GM18951 (cell line): ENCODE measurements at regions not wholly inside any gene's neighbourhood (a gene's known extent, or its start where the extent isn't known, plus 50 kb on each side); places are given as distances from the start of the nearest gene placed in this dataset.

Source experiments
- POLR2A ChIP-seq: IDR thresholded peaks from 4 replicates; pipeline ENCODE4 v1.6.1; 2011; ENCODE audit warnings: mild to moderate bottlenecking; ENCODE audit not compliant: insufficient read length, insufficient read depth; ENCODE audit errors: extremely low read depth
- in situ Hi-C: fragments of 300-500 bp; cut with MboI; formaldehyde crosslinking; loops from one replicate; pipeline ENCODE4 v1.12.0; 2022; ENCODE audit warnings: low sequenced_read_pairs, mixed read lengths, inconsistent platforms; ENCODE audit not compliant: unreplicated experiment

DNA sequence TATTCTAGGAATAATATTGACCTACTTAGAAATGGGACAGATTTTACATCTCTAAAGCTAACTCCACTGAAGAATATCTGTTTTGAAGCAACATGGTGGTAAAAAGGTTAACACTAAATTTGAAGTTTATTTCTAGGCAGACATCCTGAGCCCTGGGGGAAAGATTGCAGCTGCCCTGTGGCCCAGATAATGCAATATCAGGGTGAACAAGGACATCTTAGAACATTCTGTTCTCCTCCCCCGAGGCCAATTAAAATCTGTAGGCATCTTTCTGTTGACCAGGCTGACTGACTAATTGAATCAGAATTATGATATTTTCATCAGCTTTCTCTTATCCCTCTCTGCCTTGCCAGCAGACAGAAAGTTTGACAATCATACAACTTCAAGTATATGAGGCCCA, 149.8 kb upstream of the DUSP10 start:
- in situ Hi-C loops: no loop called here
- TF ChIP-seq POLR2A: no peak

DNA sequence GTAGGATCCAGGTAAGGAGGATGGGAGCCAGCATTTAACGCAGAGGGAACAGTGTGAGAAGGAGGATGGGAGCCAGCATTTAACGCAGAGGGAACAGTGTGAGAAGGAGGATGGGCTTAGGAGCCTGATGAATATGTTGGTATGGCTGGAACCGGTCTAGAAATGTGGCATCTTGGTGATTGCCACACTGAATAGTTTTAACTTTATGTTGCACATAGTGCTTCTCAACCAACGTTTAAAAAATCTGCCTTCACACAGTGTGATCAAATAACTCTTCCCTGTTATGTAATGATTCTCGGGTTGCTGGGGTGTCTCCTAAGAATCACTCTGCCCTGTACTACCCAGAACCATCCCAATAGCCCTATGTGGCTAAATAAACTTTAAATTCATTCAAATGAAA, 146.9 kb upstream of the DUSP10 start:
- in situ Hi-C loops: no loop called here
- TF ChIP-seq POLR2A: no peak

DNA sequence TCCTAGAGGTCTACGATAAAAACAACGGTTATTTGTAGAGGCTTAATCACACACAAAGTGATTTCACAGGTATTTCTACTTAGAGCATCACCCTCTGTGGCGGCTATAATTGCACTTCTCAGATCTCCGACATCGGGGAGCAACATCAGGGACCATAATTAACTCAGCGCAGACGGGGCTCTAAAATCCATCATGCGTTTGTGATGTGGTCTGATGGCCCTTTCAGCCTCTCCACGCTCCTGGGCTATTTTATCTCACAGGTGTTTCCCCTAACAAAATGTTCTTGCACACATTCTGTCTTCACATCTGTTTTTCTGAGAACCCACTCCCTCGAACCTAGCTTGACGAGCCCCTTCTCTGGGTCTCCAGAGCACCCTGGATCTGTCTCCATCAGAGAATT, 146.3 kb upstream of the DUSP10 start:
- no peak for TF ChIP-seq POLR2A
- in situ Hi-C loops: no loop called here

DNA sequence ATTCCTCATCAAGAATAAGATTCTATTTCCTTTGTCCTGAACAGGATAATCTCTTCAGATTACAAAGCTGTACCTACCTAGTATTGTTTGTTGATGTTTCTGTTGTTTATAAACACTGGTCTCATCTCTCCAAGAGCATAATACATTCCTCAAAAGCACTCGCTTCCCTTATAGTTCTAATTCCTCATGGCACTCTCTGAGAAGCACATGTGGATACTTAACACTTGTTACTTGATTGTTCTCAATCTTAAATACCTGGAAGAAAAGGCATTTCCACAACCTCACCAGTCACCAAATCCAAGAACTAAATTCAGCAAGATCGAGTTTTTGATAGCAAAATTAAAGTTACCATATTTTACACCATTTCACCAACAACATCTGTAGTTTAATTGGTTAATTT, 145.9 kb upstream of the DUSP10 start:
- in situ Hi-C loops: no loop called here
- no peak for TF ChIP-seq POLR2A

DNA sequence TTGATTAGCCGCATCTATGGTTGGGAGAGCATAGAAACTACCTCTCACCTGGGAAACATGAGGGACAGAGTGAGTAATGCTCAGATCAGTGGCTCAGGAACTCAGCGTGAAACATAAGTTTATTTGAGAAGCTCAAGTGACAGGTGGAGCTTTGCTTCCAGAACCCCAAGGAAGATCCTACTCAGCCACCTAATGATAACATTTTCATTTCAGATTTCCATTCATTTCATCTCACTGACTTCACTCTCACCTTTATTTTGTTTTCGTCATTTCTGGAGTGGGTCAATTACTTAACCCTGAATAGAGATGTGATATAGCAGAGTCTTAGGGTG, 145.5 kb upstream of the DUSP10 start:
- in situ Hi-C loops: no loop called here
- no peak for TF ChIP-seq POLR2A

DNA sequence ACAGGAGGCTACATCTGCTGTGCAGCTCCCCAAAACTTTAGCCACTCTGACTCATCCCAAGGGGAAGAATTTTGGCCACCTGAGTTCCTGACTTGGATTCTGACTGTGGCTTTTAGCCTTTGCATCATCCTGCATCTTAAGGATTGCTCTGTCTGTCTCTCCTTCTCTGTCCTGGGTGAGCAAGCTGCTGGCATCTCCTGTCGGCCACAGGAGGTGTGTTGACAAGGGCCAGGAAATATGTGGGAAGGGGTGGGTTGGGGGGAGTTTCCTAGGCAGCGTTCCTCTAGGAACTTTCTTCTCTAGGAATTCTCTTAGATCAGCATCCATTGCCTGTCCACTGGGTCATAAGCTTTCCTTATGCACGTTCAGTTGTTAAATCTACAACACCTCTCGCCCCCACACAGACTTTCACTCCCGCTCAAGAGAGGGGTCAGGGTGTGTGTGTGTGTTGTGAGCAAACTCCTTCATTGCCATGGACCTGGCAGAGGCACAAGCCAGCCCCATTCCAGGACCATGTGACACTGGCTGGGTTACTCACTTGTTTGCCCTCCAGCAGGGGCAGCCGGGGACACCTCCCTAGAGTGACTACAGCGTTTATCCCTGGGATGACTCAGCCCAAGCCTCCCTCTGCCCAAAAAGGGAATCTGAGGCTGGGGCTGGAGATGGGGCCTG, 145.0 kb upstream of the DUSP10 start:
- in situ Hi-C loops: no loop called here
- no peak for TF ChIP-seq POLR2A

DNA sequence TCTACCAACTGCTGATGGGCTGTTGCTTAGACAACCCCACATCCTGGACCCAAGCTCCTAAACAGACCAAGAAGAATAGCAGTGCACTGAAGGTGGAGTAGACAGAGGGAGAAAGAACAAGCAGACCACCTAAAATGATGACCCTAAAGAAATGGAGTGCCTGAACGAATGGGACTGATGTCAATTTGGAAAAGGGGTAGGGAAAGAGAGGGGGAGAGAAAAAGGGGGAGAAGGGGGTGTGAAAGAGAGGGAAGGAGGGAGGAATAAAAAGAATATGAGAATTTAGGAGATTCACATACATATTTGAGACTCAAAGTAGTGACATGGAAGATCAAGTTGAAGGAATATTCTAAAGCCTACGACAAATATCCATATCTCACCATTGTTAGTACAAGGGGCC, 144.4 kb upstream of the DUSP10 start:
- in situ Hi-C loops: no loop called here
- no peak for TF ChIP-seq POLR2A

DNA sequence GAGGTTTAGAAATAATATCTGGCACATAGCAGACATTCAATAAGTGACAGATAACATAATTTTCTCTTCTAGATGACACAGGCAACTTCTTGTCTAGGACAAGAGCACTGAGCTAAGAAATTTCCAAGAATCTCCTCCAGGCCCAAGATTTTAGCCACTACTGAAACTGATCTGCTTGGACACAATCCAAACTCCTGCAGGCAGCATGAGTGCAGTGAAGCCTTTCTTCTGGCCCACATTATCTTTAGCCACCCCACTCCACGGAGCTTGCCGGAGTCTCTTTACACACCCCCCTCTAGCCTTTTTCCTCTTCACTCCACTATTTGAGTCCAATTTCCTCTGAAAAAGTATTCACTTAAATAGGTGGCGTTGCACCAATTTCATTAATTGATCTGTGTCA, 142.9 kb upstream of the DUSP10 start:
- in situ Hi-C loops: no loop called here
- TF ChIP-seq POLR2A: no peak

DNA sequence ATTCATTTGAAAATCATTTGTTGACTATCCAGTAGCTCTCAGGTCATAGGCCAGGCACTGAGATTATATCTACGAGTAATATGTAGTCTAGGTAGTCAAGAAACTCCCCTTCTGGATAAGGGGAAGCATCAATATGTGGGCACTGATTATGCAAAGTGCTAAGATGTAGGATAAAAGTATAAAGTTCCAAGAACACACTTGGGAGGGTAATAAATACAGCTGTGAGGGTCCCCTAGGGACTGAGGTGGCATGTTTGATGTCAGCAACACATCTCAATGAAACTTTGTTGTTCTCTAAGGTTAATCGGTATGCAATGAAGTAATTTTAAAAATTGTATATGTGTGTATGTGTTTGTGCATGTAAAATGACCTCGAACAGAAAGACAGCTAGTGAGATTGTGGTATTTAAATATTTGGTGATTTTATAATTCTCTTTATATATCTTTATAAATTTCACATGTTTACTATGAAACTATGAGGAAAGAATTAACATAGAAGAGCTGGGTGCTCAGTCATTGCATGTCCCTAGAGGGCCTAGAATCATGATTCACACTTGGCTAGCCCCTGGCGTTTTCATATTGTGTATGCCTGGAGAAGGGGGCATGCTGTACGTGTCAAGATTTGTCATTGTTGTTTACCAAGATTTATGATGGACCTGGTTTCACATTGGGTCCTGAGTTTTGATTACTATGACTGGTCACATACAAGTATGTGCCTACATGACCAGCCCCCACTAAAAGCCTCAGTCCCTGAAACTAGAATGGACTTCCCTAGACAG, 140.1 kb upstream of the DUSP10 start:
- in situ Hi-C loops: no loop called here

DNA sequence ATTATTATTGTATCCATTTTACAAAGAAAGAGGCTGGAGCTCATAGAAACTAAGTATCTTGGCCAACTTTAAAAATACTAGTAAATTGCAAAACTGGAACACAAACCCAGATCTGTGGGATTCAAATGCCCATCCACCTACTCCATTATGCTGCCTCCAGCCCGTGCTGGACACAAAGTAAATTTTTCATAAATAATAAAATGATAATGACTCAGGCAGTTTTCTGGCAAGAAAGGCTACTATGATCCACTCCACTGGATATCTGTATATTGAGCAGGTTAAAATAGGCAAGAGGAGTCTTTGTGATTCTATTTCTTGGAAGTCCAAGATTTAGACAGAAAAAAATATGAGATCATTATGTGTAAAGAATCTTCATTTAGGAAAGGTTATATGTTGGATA, 138.3 kb upstream of the DUSP10 start:
- in situ Hi-C loops: no loop called here

More for the DNA sequence above, 140.1 kb upstream of the DUSP10 start:
- no peak for TF ChIP-seq POLR2A

DNA sequence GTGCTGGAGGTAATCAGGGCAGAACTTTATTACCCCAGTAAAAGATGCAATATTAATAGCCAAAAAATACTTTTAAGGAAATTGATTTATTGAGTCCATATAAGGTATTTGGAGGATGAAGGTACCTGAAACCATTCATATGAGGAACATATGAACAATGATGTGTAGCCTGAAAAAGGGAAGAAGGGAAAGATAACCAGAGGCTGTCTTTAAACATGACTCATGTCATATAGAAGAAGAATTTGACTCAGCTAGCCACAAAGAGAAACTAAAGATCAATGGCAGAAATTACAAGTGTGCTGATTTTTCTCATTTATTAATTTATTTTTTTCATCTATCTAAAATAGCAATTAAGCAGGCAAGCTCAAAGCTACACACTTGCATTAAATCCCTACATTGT, 136.2 kb upstream of the DUSP10 start:
- TF ChIP-seq POLR2A: no peak
- in situ Hi-C loops: no loop called here

More for the DNA sequence above, 138.3 kb upstream of the DUSP10 start:
- no peak for TF ChIP-seq POLR2A

DNA sequence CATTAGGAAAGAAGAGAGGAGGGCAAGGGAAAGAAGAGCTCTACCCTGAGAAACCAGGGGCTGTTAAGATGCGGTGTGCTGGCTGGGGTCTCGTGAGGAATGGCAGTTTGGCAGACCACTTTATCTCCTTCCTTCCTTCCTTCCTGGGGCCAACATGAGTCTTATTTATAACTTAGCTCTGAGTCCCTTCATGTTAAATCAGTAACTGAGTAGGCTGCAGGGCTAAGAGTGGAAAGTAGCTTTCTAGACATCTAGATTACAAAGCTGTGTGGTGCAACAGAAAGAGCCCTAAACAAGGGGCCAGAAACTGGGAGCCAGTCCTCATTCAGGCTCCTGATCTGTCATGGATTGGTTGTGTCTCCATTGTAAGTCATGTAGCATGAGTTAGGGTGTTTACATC, 135.4 kb upstream of the DUSP10 start:
- no peak for TF ChIP-seq POLR2A
- in situ Hi-C loops: no loop called here

DNA sequence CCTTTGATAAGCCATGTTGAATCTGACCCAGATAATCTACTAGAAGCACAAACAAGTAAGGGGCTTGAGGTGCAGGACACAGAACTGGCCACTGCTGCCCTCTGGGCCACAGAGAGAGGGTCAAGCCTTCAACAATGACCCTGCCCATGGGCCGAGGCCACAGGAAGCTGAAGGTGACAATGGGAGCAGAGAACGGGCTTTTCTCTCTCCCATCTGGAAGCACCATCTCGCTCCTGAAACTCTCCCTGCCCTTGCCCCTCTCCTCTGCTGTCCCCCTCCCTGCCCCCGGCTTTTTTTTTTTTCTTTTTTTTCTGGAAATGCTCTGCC, 133.1 kb upstream of the DUSP10 start:
- in situ Hi-C loops: no loop called here
- TF ChIP-seq POLR2A: no peak

DNA sequence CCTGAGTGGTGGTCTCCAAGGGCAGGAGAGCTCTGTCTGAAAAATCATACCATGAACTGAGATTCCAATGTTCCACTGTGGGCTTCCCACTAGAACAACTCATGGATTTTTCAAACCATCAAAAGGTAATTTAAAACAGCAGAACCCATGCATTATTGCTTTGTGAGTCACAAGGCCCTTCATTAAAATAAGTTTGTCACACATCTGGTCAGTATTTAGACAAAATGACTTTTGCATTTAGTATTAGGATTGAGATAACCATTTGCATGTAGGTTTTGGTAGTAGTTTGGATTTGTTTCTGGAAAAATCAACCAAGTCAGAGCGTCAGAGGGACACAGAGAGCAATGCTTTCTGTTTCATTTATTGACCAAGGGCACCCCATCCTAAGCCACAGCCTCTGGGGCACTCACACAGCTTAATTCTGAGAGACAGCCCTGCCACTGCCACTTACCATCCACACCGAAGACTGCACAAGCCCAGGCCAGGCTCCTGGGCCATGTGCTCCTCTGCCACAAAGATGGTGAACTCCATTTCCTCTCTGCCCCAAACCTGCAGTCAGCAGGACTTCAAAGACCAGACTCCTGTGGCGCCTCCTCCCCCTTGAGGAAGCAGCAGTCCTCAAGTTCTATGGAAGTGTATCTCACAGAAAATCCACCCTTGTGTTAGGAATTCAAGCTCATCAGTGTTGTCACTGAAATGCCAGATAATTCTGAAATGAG, 132.6 kb upstream of the DUSP10 start:
- in situ Hi-C loops: no loop called here
- no peak for TF ChIP-seq POLR2A
